GM12878 (cell line): ENCODE measurements at regions not wholly inside any gene's neighbourhood (a gene's known extent, or its start where the extent isn't known, plus 50 kb on each side); places are given as distances from the start of the nearest gene placed in this dataset.

Experiments used
- ATAC-seq: fragments of 200-7000 bp; cut with Tn5 transposase; 3 replicates; pipeline ENCODE4 v1.9.1; 2020; ENCODE audit warnings: mild to moderate bottlenecking, moderate library complexity
- BruUV-seq: library from RNA; stranded (reverse); fragments of 400-500 nt; replicated peaks from 2 replicates; lab custom pipeline; 2021; lab: Mats Ljungman, UMichigan
- CTCF ChIA-PET: fragments of 300-600 bp; sonication (Branson Sonifier 250); formaldehyde crosslinking; extraction: SDS; loops from one replicate; lab custom pipeline; 2021; ENCODE audit warnings: inconsistent platforms; lab: Yijun Ruan, JAX
- POLR2A ChIA-PET: fragments of 350-600 bp; formaldehyde crosslinking; extraction: SDS; loops from one replicate; lab custom pipeline; 2021; ENCODE audit warnings: inconsistent platforms; lab: Charles Lee
- RAD21 ChIA-PET: fragments of 300-600 bp; sonication (Branson Sonifier 250); formaldehyde crosslinking; loops from one replicate; lab custom pipeline; 2023; ENCODE audit warnings: antibody characterized with exemption; ENCODE audit not compliant: unreplicated experiment; lab: Charles Lee
- SMC1A ChIA-PET: fragments of 300-600 bp; sonication (Branson Sonifier 250); formaldehyde crosslinking; loops from one replicate; lab custom pipeline; 2023; ENCODE audit not compliant: unreplicated experiment, uncharacterized antibody; lab: Charles Lee
- DNase-seq: peaks from one replicate; pipeline ENCODE4 v3.0.0-alpha.2; 2011; ENCODE audit warnings: low read depth, low spot score
- FAIRE-seq: peaks from 3 replicates; lab custom pipeline; 2011; peaks lifted over from hg19 to GRCh38; lab: Jason Lieb, UNC
- H2AFZ ChIP-seq: 2 replicates; pipeline ENCODE4 v1.6.0; 2011; ENCODE audit warnings: low read depth, low read length, control low read depth; ENCODE audit not compliant: control insufficient read depth
- H3K27ac ChIP-seq: 2 replicates; pipeline ENCODE4 v1.5.1; 2011; ENCODE audit warnings: control low read depth; ENCODE audit not compliant: control insufficient read depth, insufficient read depth
- H3K27me3 ChIP-seq, 2 experiments: replicated peaks in 1 of 2; 2 replicates each; pipeline versions ENCODE4 v1.6.0 to v1.6.1; 2011; ENCODE audit warnings: low read length in 1 of 2; ENCODE audit not compliant: control insufficient read depth in 2 of 2, insufficient read depth in 2 of 2
- H3K36me3 ChIP-seq, 2 experiments: 2 replicates each; pipeline ENCODE4 v1.5.1; 2011; ENCODE audit warnings: low read length in 1 of 2; ENCODE audit not compliant: control insufficient read depth in 2 of 2, insufficient read depth in 2 of 2
- H3K4me1 ChIP-seq: 2 replicates; pipeline ENCODE4 v1.6.1; 2011; ENCODE audit warnings: mild to moderate bottlenecking, low read length, moderate library complexity, mixed read lengths; ENCODE audit not compliant: control insufficient read depth, insufficient read depth
- H3K4me2 ChIP-seq: 2 replicates; pipeline ENCODE4 v1.6.0; 2011; ENCODE audit warnings: control low read depth; ENCODE audit not compliant: control insufficient read depth, insufficient read depth
- H3K4me3 ChIP-seq: fragments of 200-600 bp; sonication (generic); 2 replicates; pipeline ENCODE4 v1.5.1; 2016
- H3K79me2 ChIP-seq: 2 replicates; pipeline ENCODE4 v1.6.0; 2011; ENCODE audit warnings: low read length; ENCODE audit not compliant: control insufficient read depth, insufficient read depth
- H3K9ac ChIP-seq: 2 replicates; pipeline ENCODE4 v1.8.0; 2011; ENCODE audit warnings: low read length, control low read depth, mixed read lengths; ENCODE audit not compliant: control insufficient read depth, insufficient read depth
- H3K9me3 ChIP-seq: replicated peaks from 3 replicates; pipeline ENCODE4 v1.5.1; 2011; ENCODE audit warnings: mild to moderate bottlenecking, low read length; ENCODE audit not compliant: control insufficient read depth, insufficient read depth
- H4K20me1 ChIP-seq: 2 replicates; pipeline ENCODE4 v1.6.0; 2011; ENCODE audit not compliant: control insufficient read depth, insufficient read depth
- CEBPB ChIP-seq, 2 experiments: fragments of 150-350 bp in 1 of 2; IDR thresholded peaks; 2 replicates each; pipeline ENCODE4 v1.6.1; 2012 to 2014; ENCODE audit warnings: low read depth in 2 of 2, low read length in 2 of 2, borderline replicate concordance in 1 of 2, inconsistent platforms in 1 of 2
- CHD1 ChIP-seq: IDR thresholded peaks from 2 replicates; pipeline ENCODE4 v1.6.1; 2012; ENCODE audit warnings: low read depth, low read length, improper control_type of control experiment
- CTCF ChIP-seq, 3 experiments: IDR thresholded peaks in 2 of 3; conservative IDR thresholded peaks in 1 of 3; 2 replicates each; pipeline ENCODE4 v1.5.1; 2011; ENCODE audit warnings: low read depth in 3 of 3, low read length in 3 of 3, mild to moderate bottlenecking in 3 of 3, control low read depth in 2 of 3, moderate library complexity in 2 of 3, inconsistent platforms in 1 of 3, mixed read lengths in 1 of 3; ENCODE audit not compliant: control insufficient read depth in 2 of 3, insufficient read depth in 1 of 3; ENCODE audit errors: extremely low read depth in 1 of 3
- FOXM1 ChIP-seq: IDR thresholded peaks from 2 replicates; pipeline ENCODE4 v1.6.1; 2012; ENCODE audit warnings: low read depth, mild to moderate bottlenecking, inconsistent platforms, low read length, moderate library complexity
- IKZF2 ChIP-seq, 2 experiments: fragments of 450-650 bp; IDR thresholded peaks; 2 replicates each; pipeline ENCODE4 v1.6.1; 2017; ENCODE audit warnings: mild to moderate bottlenecking in 2 of 2, moderate library complexity in 2 of 2
- KAT2A ChIP-seq: conservative IDR thresholded peaks from 2 replicates; pipeline ENCODE4 v1.6.1; 2011; ENCODE audit warnings: low read depth, low read length; ENCODE audit not compliant: control insufficient read depth
- MAX ChIP-seq: IDR thresholded peaks from 2 replicates; pipeline ENCODE4 v1.6.1; 2012; ENCODE audit warnings: low read depth, low read length, improper control_type of control experiment
- MYB ChIP-seq: fragments of 150-350 bp; IDR thresholded peaks from 2 replicates; pipeline ENCODE4 v1.6.1; 2014; ENCODE audit warnings: mild to moderate bottlenecking, low read depth, low read length, borderline replicate concordance
- NKRF ChIP-seq: fragments of 450-650 bp; conservative IDR thresholded peaks from 2 replicates; pipeline ENCODE4 v1.6.1; 2017; ENCODE audit warnings: mild to moderate bottlenecking, moderate library complexity
- RAD21 ChIP-seq: IDR thresholded peaks from 2 replicates; pipeline ENCODE4 v1.6.1; 2011; ENCODE audit warnings: mild to moderate bottlenecking, low read depth, low read length, moderate library complexity; ENCODE audit not compliant: insufficient read depth
- RELA ChIP-seq: fragments of 450-650 bp; IDR thresholded peaks from 2 replicates; pipeline ENCODE4 v1.8.0; 2014; ENCODE audit warnings: borderline replicate concordance; ENCODE audit not compliant: partially characterized antibody
- RFX5 ChIP-seq: IDR thresholded peaks from 2 replicates; pipeline ENCODE4 v1.6.1; 2011; ENCODE audit warnings: low read depth, low read length, improper control_type of control experiment
- SPI1 ChIP-seq: IDR thresholded peaks from 2 replicates; pipeline ENCODE4 v1.6.1; 2011; ENCODE audit warnings: low read depth, mild to moderate bottlenecking, low read length, moderate library complexity, borderline replicate concordance; ENCODE audit not compliant: insufficient read depth
- SREBF2 ChIP-seq: IDR thresholded peaks from 2 replicates; pipeline ENCODE4 v1.6.1; 2012; ENCODE audit warnings: mild to moderate bottlenecking, low read length
- SUZ12 ChIP-seq: fragments of 200-600 bp; sonication (generic); IDR thresholded peaks from one replicate; pipeline ENCODE4 v1.6.1; 2018; ENCODE audit warnings: antibody characterized with exemption, mild to moderate bottlenecking; ENCODE audit not compliant: unreplicated experiment
- TCF7 ChIP-seq: IDR thresholded peaks from 2 replicates; pipeline ENCODE4 v1.6.1; 2014; ENCODE audit warnings: antibody characterized with exemption, borderline replicate concordance
- WGBS: methylation state at CpG from one replicate; pipeline ENCODE4 v1.1.6; 2016; ENCODE audit warnings: low lambda C conversion rate; ENCODE audit not compliant: insufficient replicate concordance, insufficient coverage; ENCODE audit errors: missing lambda C conversion rate; 5-methylcytosine and 5-hydroxymethylcytosine counted together
- in situ Hi-C: fragments of 300-500 bp; cut with MboI; formaldehyde crosslinking; loops from 9 replicates; pipeline ENCODE4 v1.14.3; 2018; ENCODE audit warnings: mixed read lengths
- intact Hi-C: fragments of 100-400 bp; cut with micrococcal nuclease; formaldehyde crosslinking; loops from one replicate; pipeline ENCODE4 v1.14.2; 2022; ENCODE audit not compliant: unreplicated experiment

- intact Hi-C loops = no loop called here
- Histone ChIP-seq H3K9me3 (no peaks in the 10 kb centered on the region), H3K79me2 (no peaks in the 10 kb centered on the region), H3K4me2 (no peak overlapping the region), H2AFZ (no peak overlapping the region), H3K4me3 (no peak overlapping the region), H3K27ac (no peak overlapping the region), H3K9ac (no peak overlapping the region), H3K36me3 (no peaks in the 10 kb centered on the region), H4K20me1 (no peaks in the 10 kb centered on the region), H3K4me1 (no peaks in the 10 kb centered on the region), H3K27me3 (no peaks in the 10 kb centered on the region)
- no TSS peak for BruUV-seq
- DNase-seq (no peak), FAIRE-seq (no peak), ATAC-seq (no peak)
- ChIA-PET POLR2A (no interaction called here), RAD21 (no interaction called here), CTCF (interaction anchor here (1.1 kb wide), 1 partner anchor 16 kb away, joined by 3 read pairs; no protein-coding TSS in a partner anchor), SMC1A (no interaction called here)
- TF ChIP-seq RELA (no peak), SUZ12 (no peak), IKZF2 (IDR thresholded peaks at IDR 0.05) (no peak), TCF7 (no peak), FOXM1 (no peak), CHD1 (no peak)
- in situ Hi-C loops = no loop called here
Observed at GRCh38 chr5:39519079-39519478, 94.3 kb upstream of the DAB2 start.

- ATAC-seq (no peak), DNase-seq (no peak), FAIRE-seq (no peak)
- no peaks in the 10 kb centered on the region for H4K20me1 ChIP-seq
- H3K79me2 ChIP-seq = no peaks in the 10 kb centered on the region
- BruUV-seq = no TSS peak
- no peaks in the 10 kb centered on the region for H3K4me1 ChIP-seq
- H3K9me3 ChIP-seq = no peaks in the 10 kb centered on the region
- no peaks in the 10 kb centered on the region for H3K27me3 ChIP-seq
- H2AFZ ChIP-seq = no peak overlapping the region
- H3K27ac ChIP-seq = no peak overlapping the region
- ChIA-PET SMC1A (no interaction called here), POLR2A (no interaction called here), RAD21 (no interaction called here), CTCF (interaction anchor here (1.1 kb wide), 1 partner anchor 15 kb away, joined by 3 read pairs; no protein-coding TSS in a partner anchor)
- in situ Hi-C loops (no loop called here), intact Hi-C loops (no loop called here)
- H3K9ac ChIP-seq = no peak overlapping the region
- H3K4me3 ChIP-seq = no peak overlapping the region
- no peak overlapping the region for H3K4me2 ChIP-seq
- 23% methylated on average over 3 of the region's 3 CpGs for WGBS
- no peaks in the 10 kb centered on the region for H3K36me3 ChIP-seq
- no peak for TF ChIP-seq MYB
- no peak for TF ChIP-seq CEBPB (IDR thresholded peaks at IDR 0.05; ENCODE audit: borderline replicate concordance in 1 of 2, low read depth in 2 of 2, low read length in 2 of 2)
- TF ChIP-seq SPI1 = no peak
- TF ChIP-seq CTCF (IDR thresholded peaks at IDR 0.05 in 2 of 3, conservative IDR thresholded peaks at IDR 0.05 in 1 of 3; ENCODE audit: control insufficient read depth in 2 of 3, extremely low read depth in 1 of 3, insufficient read depth in 1 of 3, low read depth in 3 of 3, low read length in 3 of 3) = no peak
- no peak for TF ChIP-seq RFX5
- TF ChIP-seq RAD21 = no peak
- TF ChIP-seq NKRF = no peak
- no peak for TF ChIP-seq MAX
- TF ChIP-seq SREBF2 = no peak
- no peak for TF ChIP-seq KAT2A
Observed at GRCh38 chr5:39518516-39518915, 93.7 kb upstream of the DAB2 start.
